ENCODE measurements at regions not wholly inside any gene's neighbourhood (a gene's known extent, or its start where the extent isn't known, plus 50 kb on each side); places are given as distances from the start of the nearest gene placed in this dataset.
"Not testable (repeated sequence)": the region's sequence is repeated elsewhere in the genome, so short reads cannot be mapped to it uniquely, and the experiment has no call there.

DNA sequence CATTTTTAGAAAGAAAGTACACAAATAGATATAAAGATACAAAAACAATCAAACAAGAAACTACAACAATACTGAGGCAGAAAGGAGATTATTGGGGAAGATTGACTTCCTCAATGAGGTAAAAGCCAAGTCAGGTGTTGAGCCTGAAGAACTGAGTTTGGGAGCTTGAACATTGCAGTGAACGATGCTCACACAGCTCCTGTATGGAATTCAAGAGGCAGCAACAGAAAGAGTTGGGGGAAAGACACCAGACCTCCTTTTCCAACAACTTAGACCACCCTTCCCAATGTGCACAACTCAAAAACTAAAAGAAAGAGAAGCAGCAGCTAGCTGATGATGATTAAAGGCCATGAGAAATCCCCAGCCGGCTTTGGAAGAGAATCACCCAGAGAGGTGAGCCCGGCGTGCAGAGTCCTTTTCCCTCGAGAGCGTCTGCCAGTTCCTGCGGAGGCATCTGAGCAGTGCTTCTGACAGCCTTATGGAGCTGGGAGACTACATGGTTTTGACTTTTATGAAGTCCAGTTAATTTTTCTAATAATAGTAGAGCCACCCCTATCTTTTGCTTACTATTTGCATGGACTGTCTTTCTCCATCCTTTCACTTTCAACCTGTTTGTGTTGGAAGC is 106.9 kb upstream of the RFX8 start:
- no peaks in the 10 kb centered on the region for H4K20me1 ChIP-seq
- H3K4me1 ChIP-seq: no peaks in the 10 kb centered on the region
- no peak overlapping the region for H3K4me2 ChIP-seq
- no peak overlapping the region for H3K27ac ChIP-seq
- peaks cover 0 to 12% (median 5%) of the 10 kb centered on the region in 11 experiments; a peak in 7 of 22 replicates for H3K9me3 ChIP-seq (replicated peaks in 1 of 11)
- no peak overlapping the region for H3K9ac ChIP-seq
- no peak for TF ChIP-seq Cebpa-rat (IDR thresholded peaks at IDR 0.05)
- H3K4me3 ChIP-seq: no peak overlapping the region
- H3K27me3 ChIP-seq: no peaks in the 10 kb centered on the region
- no peaks in the 10 kb centered on the region for H3K36me3 ChIP-seq

DNA sequence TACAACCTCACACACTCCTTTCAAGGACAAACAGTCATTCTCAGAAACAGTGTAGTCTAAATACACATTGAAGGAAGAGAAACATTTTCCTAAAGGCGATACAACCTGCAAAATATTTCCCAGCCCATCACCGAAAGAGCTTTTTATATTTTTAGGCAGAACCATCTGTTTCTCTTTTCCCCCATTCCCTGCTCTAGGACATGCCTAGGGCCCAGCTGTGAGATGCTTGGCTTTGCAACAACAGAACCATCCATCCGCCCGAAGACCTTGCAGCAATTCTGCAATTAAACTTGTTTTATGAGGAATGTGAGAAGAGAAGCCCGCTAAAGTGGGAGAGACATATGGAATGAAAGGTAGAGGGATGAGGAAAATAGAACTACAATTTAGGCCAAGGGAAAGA is 105.6 kb upstream of the RFX8 start:
- Histone ChIP-seq H4K20me1 (no peaks in the 10 kb centered on the region), H3K36me3 (no peaks in the 10 kb centered on the region), H3K27ac (no peak overlapping the region), H3K27me3 (no peaks in the 10 kb centered on the region), H3K4me3 (no peak overlapping the region), H3K4me2 (no peak overlapping the region), H3K4me1 (no peaks in the 10 kb centered on the region), H3K9me3 (replicated peaks in 1 of 11) (peaks cover 0 to 12% (median 4%) of the 10 kb centered on the region in 11 experiments; a peak in 6 of 22 replicates), H3K9ac (no peak overlapping the region)
- TF ChIP-seq Cebpa-rat (IDR thresholded peaks at IDR 0.05): no peak

DNA sequence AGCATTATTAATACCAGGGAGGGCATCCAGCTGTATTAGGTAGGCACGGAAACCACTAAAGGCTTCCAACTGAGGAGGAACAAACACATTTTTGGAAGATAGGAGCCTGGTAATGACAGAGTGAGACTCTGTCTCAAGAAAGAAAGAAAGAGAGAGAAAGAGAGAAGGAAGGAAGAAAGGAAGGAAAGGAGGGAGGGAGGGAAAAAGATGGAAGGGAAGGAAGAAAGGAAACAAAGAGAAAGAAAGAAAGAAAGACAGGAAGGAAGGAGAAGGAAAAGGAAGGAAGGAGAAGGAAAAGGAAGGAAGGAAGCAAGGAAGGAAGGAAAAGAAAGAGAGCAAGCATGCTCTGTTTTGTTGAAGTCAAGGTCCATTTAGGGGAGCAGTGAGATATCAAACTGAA is 103.8 kb upstream of the RFX8 start:
- TF ChIP-seq Cebpa-rat (IDR thresholded peaks at IDR 0.05): no peak
- H3K9ac ChIP-seq: no peak overlapping the region
- H3K27me3 ChIP-seq: no peaks in the 10 kb centered on the region

DNA sequence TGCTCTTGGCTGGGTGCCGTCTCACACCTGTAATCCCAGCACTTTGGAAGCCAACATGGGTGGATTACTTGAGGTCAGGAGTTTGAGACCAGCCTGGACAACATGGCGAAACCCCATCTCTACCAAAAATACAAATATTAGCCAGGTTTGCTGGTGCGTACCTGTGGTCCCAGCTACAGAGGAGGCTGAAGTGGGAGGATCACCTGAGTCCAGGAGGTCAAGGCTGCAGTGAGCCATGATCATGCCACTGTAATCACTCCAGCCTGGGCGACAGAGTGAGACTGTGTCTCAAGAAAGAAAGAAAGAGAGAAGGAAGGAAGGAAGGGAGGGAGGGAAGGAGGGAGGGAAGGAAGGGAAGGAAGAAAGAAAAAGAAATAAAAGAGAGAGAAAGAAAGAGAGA is 103.2 kb upstream of the RFX8 start:
- H3K27ac ChIP-seq; H3K9ac ChIP-seq; H3K4me1 ChIP-seq; H4K20me1 ChIP-seq; H3K36me3 ChIP-seq; H3K4me3 ChIP-seq; H3K4me2 ChIP-seq; H3K27me3 ChIP-seq; H3K9me3 ChIP-seq (replicated peaks in 1 of 11): not testable (repeated sequence)

More for the DNA sequence above, 103.8 kb upstream of the RFX8 start:
- H3K4me1 ChIP-seq: no peaks in the 10 kb centered on the region
- H3K4me3 ChIP-seq: no peak overlapping the region
- no peaks in the 10 kb centered on the region for H3K9me3 ChIP-seq (replicated peaks in 1 of 11)
- no peak overlapping the region for H3K27ac ChIP-seq
- H3K36me3 ChIP-seq: no peaks in the 10 kb centered on the region
- H4K20me1 ChIP-seq: no peaks in the 10 kb centered on the region
- no peak overlapping the region for H3K4me2 ChIP-seq

DNA sequence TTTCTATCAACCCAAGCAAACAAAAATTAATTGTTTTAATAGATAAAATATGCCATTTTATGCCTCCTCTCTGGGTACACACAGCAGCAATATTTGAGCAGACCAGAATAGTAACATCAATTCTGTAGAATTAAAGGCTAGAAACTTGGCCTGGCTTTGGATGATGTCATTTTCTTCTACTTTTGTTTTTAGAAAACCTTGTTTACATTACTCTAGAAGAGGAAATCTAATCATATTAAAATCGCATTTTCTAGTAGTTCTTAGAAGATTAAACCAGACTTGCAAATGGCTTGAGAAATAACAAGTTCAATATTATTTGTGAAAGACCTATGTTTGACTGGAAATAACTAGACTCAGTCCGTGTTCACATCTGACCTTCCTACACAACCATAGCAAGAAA is 102.3 kb upstream of the RFX8 start:
- no peak overlapping the region for H3K9ac ChIP-seq
- H4K20me1 ChIP-seq: no peaks in the 10 kb centered on the region
- H3K4me3 ChIP-seq: no peak overlapping the region
- peaks cover 0 to 9% (median 0%) of the 10 kb centered on the region in 11 experiments; a peak in 2 of 22 replicates for H3K9me3 ChIP-seq (replicated peaks in 1 of 11)
- H3K36me3 ChIP-seq: no peaks in the 10 kb centered on the region
- H3K4me1 ChIP-seq: no peaks in the 10 kb centered on the region
- H3K27me3 ChIP-seq: no peaks in the 10 kb centered on the region
- TF ChIP-seq Cebpa-rat (IDR thresholded peaks at IDR 0.05): no peak
- H3K27ac ChIP-seq: no peak overlapping the region
- H3K4me2 ChIP-seq: no peak overlapping the region

DNA sequence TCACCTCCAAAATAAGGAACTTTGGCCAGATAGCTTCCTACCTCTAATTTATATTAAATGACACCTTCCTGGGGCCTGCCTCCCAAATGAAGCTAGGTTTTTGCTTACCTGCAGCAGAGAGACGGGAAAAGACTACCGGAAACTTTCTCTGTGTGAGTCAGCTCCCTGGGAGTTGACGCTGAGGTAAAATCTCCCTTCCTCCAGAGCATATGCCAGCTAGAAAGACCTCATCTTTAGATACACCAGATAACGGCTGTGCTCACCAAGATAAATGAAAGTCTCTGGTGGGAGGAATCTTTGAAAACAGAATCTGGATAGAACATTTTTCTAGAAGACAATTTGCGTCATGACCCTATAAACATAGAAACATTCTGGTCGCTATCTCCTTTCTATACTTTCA is 99.7 kb upstream of the RFX8 start:
- H4K20me1 ChIP-seq: no peaks in the 10 kb centered on the region
- no peaks in the 10 kb centered on the region for H3K36me3 ChIP-seq
- H3K27me3 ChIP-seq: no peaks in the 10 kb centered on the region
- H3K9me3 ChIP-seq (replicated peaks in 1 of 11): peaks cover 0 to 9% (median 0%) of the 10 kb centered on the region in 11 experiments; a peak in 2 of 22 replicates
- no peak overlapping the region for H3K9ac ChIP-seq
- H3K27ac ChIP-seq: no peak overlapping the region
- no peak overlapping the region for H3K4me2 ChIP-seq
- no peaks in the 10 kb centered on the region for H3K4me1 ChIP-seq
- no peak for TF ChIP-seq Cebpa-rat (IDR thresholded peaks at IDR 0.05)
- H3K4me3 ChIP-seq: no peak overlapping the region

DNA sequence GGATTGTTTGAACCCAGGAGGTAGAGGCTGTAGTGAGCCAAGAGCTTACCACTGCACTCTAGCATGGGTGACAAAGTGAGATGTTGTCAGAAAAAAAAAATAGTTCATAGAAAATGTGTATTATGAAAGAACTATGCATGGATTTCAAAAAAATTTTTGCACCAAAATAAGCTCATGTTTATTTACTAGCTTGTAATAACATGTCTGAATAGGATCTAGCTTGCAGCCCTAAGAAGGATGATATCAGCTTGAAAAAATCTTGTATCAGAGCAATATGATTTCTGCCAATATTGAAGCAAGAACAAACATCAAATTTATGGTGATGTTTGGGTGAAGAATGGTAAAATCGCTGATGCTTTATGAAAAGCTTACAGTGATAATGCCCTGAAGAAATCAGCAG is 97.0 kb upstream of the RFX8 start:
- Histone ChIP-seq H3K4me2 (no peak overlapping the region), H3K4me3 (no peak overlapping the region), H3K9ac (no peak overlapping the region), H3K27ac (no peak overlapping the region), H3K4me1 (no peaks in the 10 kb centered on the region), H4K20me1 (no peaks in the 10 kb centered on the region), H3K27me3 (no peaks in the 10 kb centered on the region), H3K9me3 (replicated peaks in 1 of 11) (peaks cover 0 to 9% (median 0%) of the 10 kb centered on the region in 11 experiments; a peak in 2 of 22 replicates), H3K36me3 (no peaks in the 10 kb centered on the region)
- TF ChIP-seq Cebpa-rat (IDR thresholded peaks at IDR 0.05): no peak

DNA sequence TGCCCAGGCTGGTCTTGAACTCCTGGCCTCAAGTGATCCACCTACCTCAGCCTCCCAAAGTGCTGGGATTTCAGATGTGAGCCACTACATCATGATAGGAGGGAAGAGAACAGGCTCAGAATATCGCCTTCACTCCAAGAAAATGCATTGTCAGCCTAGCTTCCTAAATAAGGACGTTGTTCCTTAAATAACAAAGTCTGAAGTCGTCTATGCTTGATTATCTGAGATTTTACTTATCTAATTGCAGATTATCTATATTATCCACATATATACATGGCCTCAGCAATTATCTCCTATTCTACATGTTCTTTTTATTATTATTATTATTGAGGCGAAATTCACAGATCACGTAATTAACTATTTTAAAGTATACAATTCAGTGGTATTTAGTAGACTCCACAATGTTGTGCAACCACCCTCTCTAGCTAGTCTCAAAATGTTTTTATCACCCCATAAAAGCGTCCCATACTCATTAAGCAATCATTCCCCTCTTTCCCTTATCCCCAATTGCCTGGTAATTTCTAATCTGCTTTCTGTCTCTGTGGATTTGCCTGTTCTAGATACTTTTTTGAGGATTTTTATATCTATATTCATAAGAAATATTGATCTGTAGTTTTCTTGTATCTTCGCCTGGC is 95.1 kb upstream of the RFX8 start:
- Histone ChIP-seq H3K4me3 (no peak overlapping the region), H3K27me3 (no peaks in the 10 kb centered on the region), H4K20me1 (no peaks in the 10 kb centered on the region), H3K36me3 (no peaks in the 10 kb centered on the region), H3K4me1 (no peaks in the 10 kb centered on the region), H3K9me3 (replicated peaks in 1 of 11) (peaks cover 0 to 9% (median 0%) of the 10 kb centered on the region in 11 experiments; a peak in 2 of 22 replicates), H3K4me2 (no peak overlapping the region), H3K27ac (no peak overlapping the region), H3K9ac (no peak overlapping the region)
- no peak for TF ChIP-seq Cebpa-rat (IDR thresholded peaks at IDR 0.05)

DNA sequence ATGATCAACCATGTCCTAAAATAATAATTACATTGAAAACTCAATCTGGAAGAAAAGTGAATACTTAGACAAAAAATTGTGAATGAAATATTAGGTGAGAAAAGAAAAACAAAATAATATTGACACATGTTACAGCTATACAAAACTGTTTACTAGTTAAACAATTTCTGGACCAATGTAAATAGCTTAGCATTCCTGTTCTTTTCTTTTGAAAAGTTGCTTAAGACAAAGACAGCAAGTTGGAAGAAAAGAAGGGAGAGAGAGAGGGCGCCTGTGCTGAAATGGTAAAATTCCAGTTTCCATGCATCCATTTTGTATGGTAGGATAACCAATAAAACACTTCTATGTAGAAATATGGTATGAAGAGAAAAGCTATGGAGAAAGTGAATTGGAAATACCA is 94.1 kb upstream of the RFX8 start:
- H3K4me1 ChIP-seq: no peaks in the 10 kb centered on the region

DNA sequence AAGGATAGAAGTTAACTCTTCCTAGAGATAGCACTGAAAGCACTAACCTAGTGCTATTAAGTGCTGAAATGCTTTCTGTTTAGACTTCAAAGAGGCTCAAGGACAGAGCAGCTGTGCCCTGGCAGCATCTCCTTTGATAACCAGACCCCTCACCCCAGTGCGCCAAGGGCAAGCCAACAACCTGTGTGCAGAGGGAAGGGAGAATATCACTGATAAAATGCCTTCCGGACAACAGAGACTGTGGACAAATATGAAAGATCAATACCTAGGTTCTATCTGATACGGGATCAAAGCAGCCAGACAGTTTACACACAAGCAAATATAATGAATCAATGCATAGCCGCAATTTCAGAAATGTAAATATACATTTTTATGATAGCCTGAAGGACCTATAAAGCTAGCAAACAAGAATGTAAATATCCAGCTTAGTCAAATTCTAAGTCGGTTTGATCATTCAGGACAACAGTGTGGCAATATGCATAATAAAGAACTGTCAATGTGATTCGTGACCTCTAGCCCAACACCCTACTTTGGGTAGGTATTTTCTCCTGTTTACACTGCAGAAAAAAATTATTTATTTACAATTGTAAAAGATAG is 91.8 kb upstream of the RFX8 start:
- H3K27ac ChIP-seq: no peak overlapping the region
- no peaks in the 10 kb centered on the region for H4K20me1 ChIP-seq
- H3K36me3 ChIP-seq: no peaks in the 10 kb centered on the region
- H3K9ac ChIP-seq: no peak overlapping the region
- H3K4me1 ChIP-seq: no peaks in the 10 kb centered on the region
- no peaks in the 10 kb centered on the region for H3K27me3 ChIP-seq
- no peak for TF ChIP-seq Cebpa-rat (IDR thresholded peaks at IDR 0.05)
- H3K4me2 ChIP-seq: no peak overlapping the region
- H3K9me3 ChIP-seq (replicated peaks in 1 of 11): peaks cover 0 to 1% (median 0%) of the 10 kb centered on the region in 11 experiments; a peak in 2 of 22 replicates
- H3K4me3 ChIP-seq: no peak overlapping the region

More for the DNA sequence above, 94.1 kb upstream of the RFX8 start:
- no peak for TF ChIP-seq Cebpa-rat (IDR thresholded peaks at IDR 0.05)
- Histone ChIP-seq H3K9ac (no peak overlapping the region), H4K20me1 (no peaks in the 10 kb centered on the region), H3K9me3 (replicated peaks in 1 of 11) (peaks cover 0 to 9% (median 0%) of the 10 kb centered on the region in 11 experiments; a peak in 2 of 22 replicates), H3K27ac (no peak overlapping the region), H3K27me3 (no peaks in the 10 kb centered on the region), H3K36me3 (no peaks in the 10 kb centered on the region), H3K4me3 (no peak overlapping the region), H3K4me2 (no peak overlapping the region)
